Neural crest cell (in vitro differentiated cells): ENCODE measurements at regions not wholly inside any gene's neighbourhood (a gene's known extent, or its start where the extent isn't known, plus 50 kb on each side); places are given as distances from the start of the nearest gene placed in this dataset.
A peak's percentile ranks its signal among the peaks of the same experiment; 100 is the strongest.

Source experiments
- DNase-seq: peaks from one replicate; pipeline ENCODE4 v3.0.0; 2021; ENCODE audit warnings: low read depth, mixed read lengths, low spot score
- H3K27ac Mint-ChIP-seq: one replicate; pipeline ENCODE4 v1.8.0; 2021; ENCODE audit warnings: mild to moderate bottlenecking, mixed read lengths; ENCODE audit not compliant: unreplicated experiment
- H3K27me3 Mint-ChIP-seq: 2 replicates; pipeline ENCODE4 v1.8.0; 2021; ENCODE audit warnings: low read depth, mild to moderate bottlenecking, mixed read lengths
- H3K36me3 Mint-ChIP-seq: 2 replicates; pipeline ENCODE4 v1.8.0; 2021; ENCODE audit warnings: low read depth, mild to moderate bottlenecking, mixed read lengths
- H3K4me1 Mint-ChIP-seq: 2 replicates; pipeline ENCODE4 v1.8.0; 2021; ENCODE audit warnings: mixed read lengths
- H3K4me3 Mint-ChIP-seq: one replicate; pipeline ENCODE4 v1.8.0; 2021; ENCODE audit warnings: mild to moderate bottlenecking, mixed read lengths
- H3K9me3 Mint-ChIP-seq: 2 replicates; pipeline ENCODE4 v1.8.0; 2021; ENCODE audit warnings: mixed read lengths
- TF ChIP-seq, protein P1 (sequence below): fragments of 200-600 bp; sonication (generic); conservative IDR thresholded peaks from 2 replicates; pipeline ENCODE4 v1.5.0; 2021; ENCODE audit warnings: antibody characterized with exemption, mild to moderate bottlenecking

DNA sequence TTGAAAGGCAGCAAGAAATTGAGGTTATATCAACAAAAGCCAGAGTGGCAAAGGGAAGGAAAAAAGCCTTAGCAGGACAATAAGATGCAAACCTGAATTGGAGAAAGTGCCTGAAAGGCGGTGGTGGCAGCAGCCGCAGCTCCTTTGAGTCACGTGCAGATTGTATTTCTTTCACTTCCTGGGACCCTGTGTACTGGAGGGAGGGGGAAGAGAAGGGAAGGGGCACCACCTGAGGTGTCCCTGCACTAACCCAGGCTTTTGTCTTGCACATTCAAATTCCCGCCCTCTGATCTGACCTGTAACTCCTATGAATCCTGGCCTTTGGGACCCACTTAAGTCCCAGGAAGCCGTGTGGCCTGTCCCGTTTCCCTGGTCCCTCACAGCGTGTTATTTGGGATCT is 326.1 kb upstream of the SKOR2 start:
- TF ChIP-seq, protein P1, sequence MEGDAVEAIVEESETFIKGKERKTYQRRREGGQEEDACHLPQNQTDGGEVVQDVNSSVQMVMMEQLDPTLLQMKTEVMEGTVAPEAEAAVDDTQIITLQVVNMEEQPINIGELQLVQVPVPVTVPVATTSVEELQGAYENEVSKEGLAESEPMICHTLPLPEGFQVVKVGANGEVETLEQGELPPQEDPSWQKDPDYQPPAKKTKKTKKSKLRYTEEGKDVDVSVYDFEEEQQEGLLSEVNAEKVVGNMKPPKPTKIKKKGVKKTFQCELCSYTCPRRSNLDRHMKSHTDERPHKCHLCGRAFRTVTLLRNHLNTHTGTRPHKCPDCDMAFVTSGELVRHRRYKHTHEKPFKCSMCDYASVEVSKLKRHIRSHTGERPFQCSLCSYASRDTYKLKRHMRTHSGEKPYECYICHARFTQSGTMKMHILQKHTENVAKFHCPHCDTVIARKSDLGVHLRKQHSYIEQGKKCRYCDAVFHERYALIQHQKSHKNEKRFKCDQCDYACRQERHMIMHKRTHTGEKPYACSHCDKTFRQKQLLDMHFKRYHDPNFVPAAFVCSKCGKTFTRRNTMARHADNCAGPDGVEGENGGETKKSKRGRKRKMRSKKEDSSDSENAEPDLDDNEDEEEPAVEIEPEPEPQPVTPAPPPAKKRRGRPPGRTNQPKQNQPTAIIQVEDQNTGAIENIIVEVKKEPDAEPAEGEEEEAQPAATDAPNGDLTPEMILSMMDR = no peak
- no peaks in the 10 kb centered on the region for H3K36me3 Mint-ChIP-seq
- peak overlapping the region; percentile 44 for H3K27ac Mint-ChIP-seq
- no peak for DNase-seq
- no peaks in the 10 kb centered on the region for H3K9me3 Mint-ChIP-seq
- no peak overlapping the region for H3K4me3 Mint-ChIP-seq
- peaks cover 33% of the 10 kb centered on the region for H3K4me1 Mint-ChIP-seq
- no peaks in the 10 kb centered on the region for H3K27me3 Mint-ChIP-seq

DNA sequence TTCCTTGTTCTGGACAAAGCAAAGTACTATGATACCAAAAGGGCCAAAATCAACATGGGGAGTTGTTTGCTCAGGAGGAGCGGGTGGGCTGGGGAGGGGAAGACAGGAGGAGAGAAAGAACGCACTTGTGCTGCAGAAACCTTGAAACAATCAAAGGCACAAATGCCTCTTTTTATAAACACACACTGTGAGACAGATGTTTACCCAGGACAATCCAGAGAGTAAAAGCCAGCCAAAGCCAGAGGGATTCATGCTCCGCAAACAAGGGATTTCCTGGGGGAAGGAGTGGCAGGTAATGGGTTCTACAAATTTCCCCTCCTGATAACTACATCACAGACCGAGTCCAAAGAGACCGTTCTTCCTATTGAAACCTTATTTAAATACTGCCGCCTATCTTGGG is 323.5 kb upstream of the SKOR2 start:
- no peak for DNase-seq
- Mint-ChIP-seq H3K27me3 (peaks cover 3% of the 10 kb centered on the region), H3K4me1 (peaks cover 13% of the 10 kb centered on the region), H3K36me3 (no peaks in the 10 kb centered on the region), H3K4me3 (no peak overlapping the region), H3K9me3 (no peaks in the 10 kb centered on the region), H3K27ac (no peak overlapping the region)
- TF ChIP-seq, protein P1 = no peak

DNA sequence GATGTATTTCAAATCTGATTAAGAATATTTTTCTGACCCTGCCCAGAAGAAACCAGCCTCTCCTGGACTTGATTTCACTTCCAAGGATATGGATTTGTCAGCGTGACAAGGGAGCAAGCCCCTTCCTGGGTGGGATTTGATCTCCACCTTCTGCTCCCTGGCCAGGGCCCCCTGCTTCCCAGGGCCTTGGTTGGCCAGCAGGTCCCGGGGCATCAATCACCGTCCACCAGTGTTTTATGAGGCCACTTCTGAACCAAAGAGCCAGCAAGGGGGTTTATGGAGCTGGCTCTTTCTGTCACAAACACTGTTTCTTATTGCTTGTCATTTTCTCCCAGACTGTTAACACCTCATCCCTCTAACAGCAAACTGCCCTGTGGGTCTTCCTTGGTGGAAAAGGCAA is 320.5 kb upstream of the SKOR2 start:
- Mint-ChIP-seq H3K4me1 (peaks cover under 1% of the 10 kb centered on the region), H3K36me3 (no peaks in the 10 kb centered on the region), H3K4me3 (no peak overlapping the region), H3K9me3 (no peaks in the 10 kb centered on the region), H3K27ac (peak overlapping the region; percentile 67), H3K27me3 (peaks cover 16% of the 10 kb centered on the region)
- TF ChIP-seq, protein P1 = no peak
- DNase-seq = no peak

DNA sequence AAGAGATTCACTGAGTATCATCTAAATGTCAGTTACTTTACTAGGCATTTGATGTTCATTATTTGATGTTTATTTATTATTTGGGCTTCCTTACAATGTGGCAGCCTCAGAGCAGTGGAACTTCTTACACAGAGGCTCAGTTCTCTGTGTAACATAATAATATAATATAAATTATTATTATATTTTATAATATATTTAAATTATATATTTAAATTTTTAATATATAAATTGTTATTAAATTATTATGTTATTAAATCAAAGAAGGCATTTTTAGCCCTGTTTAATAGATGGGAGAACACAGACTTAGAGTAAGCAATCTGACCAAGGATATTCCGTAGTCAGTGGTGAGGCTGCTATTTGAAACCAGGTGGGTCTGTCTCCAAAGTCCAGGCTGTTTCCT is 315.3 kb upstream of the SKOR2 start:
- no peaks in the 10 kb centered on the region for H3K36me3 Mint-ChIP-seq
- no peak for DNase-seq
- peaks cover 31% of the 10 kb centered on the region for H3K27me3 Mint-ChIP-seq
- TF ChIP-seq, protein P1 = no peak
- H3K27ac Mint-ChIP-seq = no peak overlapping the region
- H3K4me1 Mint-ChIP-seq = peaks cover 2% of the 10 kb centered on the region
- H3K4me3 Mint-ChIP-seq = no peak overlapping the region
- H3K9me3 Mint-ChIP-seq = no peaks in the 10 kb centered on the region

DNA sequence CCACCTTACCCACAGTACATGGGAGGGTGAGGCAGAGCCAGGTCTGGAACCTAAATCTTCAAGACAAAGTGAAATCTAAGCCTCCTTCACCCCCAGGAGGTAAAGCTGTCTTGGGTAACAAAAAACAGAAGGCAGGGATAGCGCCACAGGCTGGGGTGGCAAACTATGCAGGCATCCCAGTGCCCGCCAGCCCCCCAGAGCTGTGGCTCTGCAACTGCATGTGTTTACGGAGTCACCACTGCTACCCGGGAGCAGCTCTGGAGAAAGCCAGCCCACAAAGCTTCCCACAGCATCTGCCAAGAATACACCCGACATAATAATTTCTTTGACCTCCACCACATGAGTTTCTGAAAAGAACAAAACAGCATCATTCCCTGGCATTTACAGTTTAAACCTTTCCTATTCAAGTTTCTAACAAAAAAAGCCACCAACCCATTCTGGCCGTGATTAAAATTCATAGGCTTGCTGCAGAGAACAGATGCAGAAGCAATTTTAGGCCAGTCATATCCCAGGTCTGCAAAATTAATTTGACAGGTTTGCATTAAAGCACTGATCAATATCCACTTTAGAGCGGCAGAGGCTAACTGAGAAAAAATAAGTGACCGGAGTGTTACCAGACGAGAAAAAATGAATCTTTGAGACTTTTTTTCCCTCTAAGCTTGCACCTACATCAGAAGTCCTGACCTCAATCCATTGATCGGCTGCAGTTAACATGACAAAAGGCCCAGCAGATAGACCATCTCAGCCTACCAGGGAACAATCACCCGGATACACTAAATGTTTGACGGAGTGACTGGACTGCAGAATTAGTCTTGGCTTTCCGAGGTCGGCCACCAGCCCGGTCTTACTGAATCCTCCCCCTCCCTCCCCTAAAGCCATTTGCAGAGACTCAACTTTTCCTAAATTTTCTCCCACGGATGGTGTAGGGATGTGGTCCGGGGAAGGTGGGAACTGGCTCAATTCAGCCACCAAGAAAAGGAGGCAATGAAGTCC is 309.6 kb upstream of the SKOR2 start:
- TF ChIP-seq, protein P1 = no peak
- DNase-seq = no peak
- Mint-ChIP-seq H3K27ac (no peak overlapping the region), H3K36me3 (no peaks in the 10 kb centered on the region), H3K27me3 (peaks cover 41% of the 10 kb centered on the region), H3K4me1 (peaks cover 15% of the 10 kb centered on the region), H3K4me3 (no peak overlapping the region), H3K9me3 (no peaks in the 10 kb centered on the region)
